ENCODE measurements at regions not wholly inside any gene's neighbourhood (a gene's known extent, or its start where the extent isn't known, plus 50 kb on each side); places are given as distances from the start of the nearest gene placed in this dataset.

- no peaks in the 10 kb centered on the region for H3K9me3 ChIP-seq
- no peaks in the 10 kb centered on the region for H3K27me3 ChIP-seq
- no peak for DNase-seq
- no peaks in the 10 kb centered on the region for H3K36me3 ChIP-seq
- intact Hi-C loops (cut with DNase I): no loop called here
- WGBS, 2 donors: 89 to 91% methylated on average over 3 of the region's 3 CpGs
- H3K27ac ChIP-seq: no peak overlapping the region
- no peak overlapping the region for H3K4me3 ChIP-seq (replicated peaks in 1 of 3)
- H3K4me1 ChIP-seq: no peaks in the 10 kb centered on the region
- TF ChIP-seq CTCF (IDR thresholded peaks at IDR 0.05): no peak
- TF ChIP-seq POLR2A (IDR thresholded peaks at IDR 0.05): no peak
These were observed 106.7 kb upstream of the MIS18BP1 start for GRCh38 chr14:45359746-45360145.

DNA sequence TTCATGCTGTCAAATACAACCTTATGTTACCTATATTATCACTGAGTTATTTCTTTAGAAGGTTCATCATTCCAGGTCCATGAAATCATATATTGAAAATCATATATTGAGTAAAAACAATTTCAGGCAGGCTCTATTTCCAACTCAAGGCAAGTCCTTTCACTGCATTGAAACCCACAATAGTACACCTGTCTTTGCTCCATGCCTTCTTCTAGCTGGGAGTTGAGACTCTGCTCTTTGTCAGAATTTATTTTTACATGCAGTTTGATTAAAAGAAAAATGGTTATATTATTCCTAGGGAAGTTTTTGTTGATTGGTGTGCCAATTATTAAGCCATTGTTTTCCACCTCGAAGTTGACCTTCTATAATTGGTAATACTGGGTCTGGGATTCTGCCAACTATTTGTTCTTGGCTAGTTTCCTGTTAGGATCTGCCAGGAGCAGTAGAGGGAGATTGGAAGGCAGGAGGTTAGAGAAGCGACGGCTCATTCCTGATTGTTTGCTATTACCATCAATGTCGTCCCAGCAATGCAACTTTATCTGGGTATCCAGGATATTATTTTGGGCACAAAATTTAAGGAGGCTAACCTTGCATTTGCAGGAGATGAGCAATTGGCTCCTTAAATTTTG is 79.5 kb upstream of the MIS18BP1 start:
- Histone ChIP-seq H3K4me1 (no peaks in the 10 kb centered on the region), H3K36me3 (no peaks in the 10 kb centered on the region), H3K27me3 (no peaks in the 10 kb centered on the region), H3K4me3 (replicated peaks in 1 of 3) (no peak overlapping the region), H3K27ac (no peak overlapping the region), H3K9me3 (no peaks in the 10 kb centered on the region)
- WGBS, 2 donors: 77 to 86% methylated on average over 4 of the region's 4 CpGs
- intact Hi-C loops (cut with DNase I): no loop called here
- no peak for TF ChIP-seq POLR2A (IDR thresholded peaks at IDR 0.05)
- no peak for DNase-seq

DNA sequence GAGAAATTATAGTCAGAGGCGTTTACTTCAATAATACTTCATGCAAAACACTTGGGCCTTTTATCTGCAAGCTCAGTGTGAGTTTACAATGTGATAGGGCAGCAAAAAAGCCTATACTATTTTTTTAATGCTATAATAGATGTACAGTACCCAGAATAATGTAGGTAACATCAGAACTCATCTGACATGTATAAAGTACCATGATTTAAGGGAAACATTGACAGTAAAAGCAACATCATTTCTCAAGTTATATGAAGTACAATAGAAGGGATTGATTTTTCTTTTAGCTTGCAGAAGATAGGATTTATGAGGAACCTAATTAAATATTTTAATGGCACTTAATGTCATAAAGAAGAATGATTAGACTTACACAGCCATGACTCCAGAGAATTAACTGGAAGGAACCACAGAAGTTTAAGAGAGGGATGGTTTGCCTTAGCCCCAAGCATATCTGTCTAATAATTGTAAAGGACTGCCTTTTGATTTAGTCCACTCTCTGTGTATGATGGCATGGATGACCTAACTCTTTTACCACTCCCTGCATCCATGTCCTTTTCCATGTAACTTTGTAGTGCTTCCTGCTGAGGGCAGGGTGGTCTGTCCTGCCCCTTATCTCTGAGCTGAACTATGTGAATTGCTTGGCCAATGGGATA is 55.9 kb upstream of the MIS18BP1 start:
- 72 to 91% methylated on average over 1 of the region's 1 CpG for WGBS, 2 donors
- no peak for TF ChIP-seq CTCF (IDR thresholded peaks at IDR 0.05)
- TF ChIP-seq POLR2A (IDR thresholded peaks at IDR 0.05): no peak
- no peaks in the 10 kb centered on the region for H3K27me3 ChIP-seq
- no peaks in the 10 kb centered on the region for H3K4me1 ChIP-seq
- no peaks in the 10 kb centered on the region for H3K9me3 ChIP-seq
- no peak overlapping the region for H3K27ac ChIP-seq
- intact Hi-C loops (cut with DNase I): no loop called here
- no peak for DNase-seq
- no peak overlapping the region for H3K4me3 ChIP-seq (replicated peaks in 1 of 3)
- no peaks in the 10 kb centered on the region for H3K36me3 ChIP-seq

Measured in thyroid gland (tissue), 4 donors.